Stimulated activated CD4-positive, alpha-beta T cell treated with anti-CD3 and anti-CD28 coated beads, Interleukin-2, amount 100 ng/mL, for 48 hours (primary cell): ENCODE measurements at regions not wholly inside any gene's neighbourhood (a gene's known extent, or its start where the extent isn't known, plus 50 kb on each side); places are given as distances from the start of the nearest gene placed in this dataset.
"Not testable (repeated sequence)": the region's sequence is repeated elsewhere in the genome, so short reads cannot be mapped to it uniquely, and the experiment has no call there.

Experiments
- DNase-seq, 2 donors: peaks; one replicate each; pipeline ENCODE4 v3.0.0-alpha.2; 2020

DNA sequence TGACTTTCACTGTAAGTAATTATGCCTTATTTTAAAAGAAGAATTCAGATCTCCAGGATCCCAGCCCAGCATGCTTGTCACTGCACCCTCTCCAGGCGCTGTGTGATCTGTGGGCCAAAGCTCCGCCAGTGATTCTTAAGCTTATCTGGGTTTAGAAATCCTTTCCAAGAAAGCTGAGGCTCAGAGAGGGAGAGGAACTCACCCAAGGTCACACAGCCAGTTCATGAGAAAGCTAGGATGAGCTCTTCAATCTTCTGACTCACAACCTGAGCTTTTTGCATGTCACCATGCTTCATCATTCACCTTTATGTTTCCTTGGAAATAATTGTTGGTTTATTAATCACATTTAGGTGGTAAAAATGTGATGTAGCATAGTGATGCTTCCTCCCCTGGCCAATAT, 136.6 kb upstream of the HAND1 start:
- no peak for DNase-seq

DNA sequence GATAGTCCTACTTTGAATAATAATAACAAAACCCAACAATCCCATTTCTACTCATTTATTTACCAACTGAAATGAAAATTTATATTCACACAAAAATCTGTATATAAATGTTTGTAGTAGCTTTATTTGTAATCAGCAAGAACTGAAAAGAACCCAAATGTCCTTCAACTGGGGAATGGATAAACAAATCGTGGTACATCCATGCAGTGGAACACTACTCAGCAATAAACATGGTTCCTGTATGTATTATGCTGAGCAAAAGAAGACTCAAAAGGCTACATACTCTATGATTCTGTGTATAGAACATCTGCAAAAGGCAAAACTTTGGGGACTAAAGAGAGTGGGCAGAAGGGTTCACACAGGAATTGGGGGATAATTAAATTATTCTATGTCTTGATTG, 136.1 kb upstream of the HAND1 start:
- DNase-seq, result no peak

DNA sequence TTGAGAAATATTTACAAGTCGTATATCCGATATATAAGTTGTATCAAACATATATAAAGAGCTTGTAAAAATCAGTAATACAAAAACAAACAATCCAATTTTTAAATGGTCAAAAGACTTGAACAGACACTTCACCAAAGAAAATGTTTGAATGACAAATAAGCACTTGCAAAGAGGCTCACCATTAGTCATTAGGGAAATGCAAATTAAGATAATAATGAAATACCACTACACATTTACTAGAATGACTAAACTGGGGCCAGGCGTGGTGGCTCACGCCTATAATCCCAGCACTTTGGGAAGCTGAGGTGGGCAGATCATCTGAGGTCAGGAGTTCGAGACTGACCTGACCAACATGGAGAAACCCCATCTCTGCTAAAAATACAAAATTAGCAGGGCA, 134.6 kb upstream of the HAND1 start:
- DNase-seq, result no peak

DNA sequence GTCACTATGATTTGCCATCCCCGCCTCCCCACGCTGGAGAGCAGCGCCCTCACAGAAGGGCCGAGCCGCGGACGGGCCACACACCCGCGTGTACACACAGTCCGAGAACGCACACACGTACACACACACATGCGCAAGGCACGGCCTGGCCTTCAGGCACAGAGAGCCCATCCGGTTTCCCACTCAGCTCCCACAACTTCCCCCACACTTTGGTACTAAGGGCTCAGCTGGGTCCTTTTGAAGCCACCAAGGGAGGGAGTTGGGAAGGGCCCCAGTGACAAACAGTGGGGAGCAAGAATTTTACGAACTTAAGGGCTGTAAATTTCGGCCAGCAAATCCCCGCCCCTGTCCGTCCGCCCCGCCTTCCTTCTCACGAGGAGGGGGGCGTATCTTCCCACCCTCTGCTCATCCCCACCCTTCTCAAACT, 133.3 kb upstream of the HAND1 start:
- DNase-seq, result no peak

DNA sequence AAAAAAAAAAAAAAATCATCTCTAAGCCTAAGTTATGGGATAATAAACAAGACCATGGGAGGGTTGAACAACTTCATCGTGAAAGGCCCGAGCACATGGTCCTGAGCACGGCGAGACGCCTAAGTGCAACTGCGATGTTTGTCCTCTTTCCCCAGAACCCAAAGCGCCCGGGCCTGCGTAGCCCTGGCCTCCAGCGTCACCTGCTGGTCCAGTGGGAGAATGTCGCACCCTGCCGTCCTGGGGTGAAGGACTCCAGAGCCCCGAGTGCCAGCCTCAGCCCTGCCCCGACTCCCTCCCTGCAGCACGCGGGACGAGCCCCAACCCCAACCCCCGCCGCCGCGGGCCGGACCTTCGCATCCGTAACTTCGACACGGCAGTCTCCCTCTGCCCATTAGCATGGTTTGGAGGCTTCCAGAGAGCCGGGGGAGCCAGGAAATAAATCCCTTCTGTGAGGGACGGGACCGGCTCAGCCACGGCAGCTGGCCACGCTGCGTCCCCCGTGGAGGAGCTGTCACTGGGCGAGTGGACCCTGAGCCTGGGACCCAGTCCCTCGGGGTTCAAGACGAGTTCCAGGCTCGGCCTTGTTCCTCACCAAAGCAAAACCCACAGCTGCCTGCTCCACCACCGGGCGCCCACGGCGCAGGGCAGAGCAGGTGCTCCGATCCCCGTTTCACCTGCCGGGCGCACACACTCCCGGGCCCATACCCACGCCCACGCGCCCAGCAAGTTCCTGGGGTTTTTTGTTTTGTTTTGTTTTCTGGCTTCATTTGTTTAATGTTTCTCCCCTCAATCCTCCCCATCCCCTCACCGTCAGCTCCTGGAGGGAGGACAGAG, 132.5 kb upstream of the HAND1 start:
- DNase-seq, result peak; percentile 75 to 77

DNA sequence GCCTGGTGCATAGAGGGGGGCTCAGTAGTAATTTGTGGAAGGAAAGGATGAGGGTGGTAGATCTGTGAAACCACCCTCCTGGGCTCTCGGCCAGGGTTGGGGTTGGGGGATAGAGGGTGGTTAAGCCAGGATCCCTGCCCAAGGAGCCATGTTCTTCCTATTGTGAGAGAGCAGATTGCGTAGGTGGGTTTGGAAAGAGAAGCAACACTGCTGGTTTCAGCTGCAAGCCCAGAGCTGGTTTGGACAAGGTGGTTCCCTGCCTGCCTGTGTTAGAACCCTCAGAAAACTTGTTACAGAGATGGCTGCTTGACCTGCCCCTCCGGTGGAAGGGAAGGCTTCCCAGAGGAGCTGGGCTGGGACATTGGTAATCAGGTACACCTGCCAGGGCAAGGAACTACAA, 131.2 kb upstream of the HAND1 start:
- no peak for DNase-seq

DNA sequence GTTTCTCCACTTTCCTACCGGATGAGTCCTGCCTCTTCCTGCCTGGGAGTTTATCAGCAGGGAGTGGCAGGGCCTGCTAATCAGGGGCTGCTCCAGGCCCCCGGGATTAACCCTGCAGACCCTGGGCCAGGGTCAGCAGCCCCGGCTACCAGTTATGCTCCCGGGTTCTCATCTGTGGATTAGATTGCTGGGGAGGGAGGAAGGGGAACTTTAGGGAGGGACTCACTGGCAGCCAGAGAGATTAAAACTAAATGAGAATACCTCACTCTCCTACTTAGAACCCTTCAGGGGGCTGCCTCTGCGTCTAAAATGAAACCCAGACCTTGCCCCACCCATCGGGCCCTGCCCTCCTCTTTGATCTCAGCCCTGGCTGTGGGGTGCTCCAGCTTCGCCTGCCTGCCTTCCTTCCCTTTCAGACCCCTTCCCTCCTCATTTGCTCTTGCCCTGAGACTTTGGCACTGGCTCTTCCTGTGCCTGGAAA, 130.5 kb upstream of the HAND1 start:
- no peak for DNase-seq

DNA sequence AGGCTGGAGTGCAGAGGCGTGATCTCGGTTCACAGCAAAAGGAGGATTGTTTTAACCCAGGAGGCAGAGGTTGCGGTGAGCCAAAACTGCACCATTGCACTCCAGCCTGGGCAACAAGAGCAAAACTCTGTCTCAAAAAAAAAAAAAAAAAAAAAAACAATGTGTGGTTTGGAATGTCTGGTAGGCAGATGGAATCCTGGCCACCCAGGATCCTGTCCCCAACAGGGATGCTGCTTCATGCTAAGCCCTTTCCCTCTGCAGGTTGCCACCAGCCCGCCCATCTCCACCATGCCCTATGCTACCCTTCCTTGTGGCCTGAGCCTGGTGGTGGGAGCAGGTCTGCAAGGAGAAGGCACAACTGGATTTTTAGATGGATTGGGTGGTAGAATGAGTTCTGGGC, 129.7 kb upstream of the HAND1 start:
- DNase-seq, result no peak

DNA sequence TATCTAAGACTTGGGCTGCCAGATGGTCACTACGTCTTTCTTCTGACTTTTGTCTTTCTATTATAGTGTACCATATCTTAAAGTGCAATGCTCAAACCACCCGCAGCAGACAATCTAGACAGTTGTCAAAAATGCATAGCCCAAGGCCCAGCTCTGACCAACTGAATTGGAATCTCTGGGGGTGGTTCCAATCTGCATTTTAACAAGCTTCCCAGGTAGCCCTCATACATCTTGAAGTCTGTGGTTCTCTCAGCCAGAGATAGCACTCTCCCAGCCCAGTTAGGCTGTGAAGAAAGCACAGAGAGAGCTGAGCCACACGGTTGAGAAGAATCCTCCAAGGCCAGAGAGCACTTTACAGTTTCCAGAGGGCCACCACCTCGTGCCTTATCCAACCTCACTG, 128.2 kb upstream of the HAND1 start:
- no peak for DNase-seq

DNA sequence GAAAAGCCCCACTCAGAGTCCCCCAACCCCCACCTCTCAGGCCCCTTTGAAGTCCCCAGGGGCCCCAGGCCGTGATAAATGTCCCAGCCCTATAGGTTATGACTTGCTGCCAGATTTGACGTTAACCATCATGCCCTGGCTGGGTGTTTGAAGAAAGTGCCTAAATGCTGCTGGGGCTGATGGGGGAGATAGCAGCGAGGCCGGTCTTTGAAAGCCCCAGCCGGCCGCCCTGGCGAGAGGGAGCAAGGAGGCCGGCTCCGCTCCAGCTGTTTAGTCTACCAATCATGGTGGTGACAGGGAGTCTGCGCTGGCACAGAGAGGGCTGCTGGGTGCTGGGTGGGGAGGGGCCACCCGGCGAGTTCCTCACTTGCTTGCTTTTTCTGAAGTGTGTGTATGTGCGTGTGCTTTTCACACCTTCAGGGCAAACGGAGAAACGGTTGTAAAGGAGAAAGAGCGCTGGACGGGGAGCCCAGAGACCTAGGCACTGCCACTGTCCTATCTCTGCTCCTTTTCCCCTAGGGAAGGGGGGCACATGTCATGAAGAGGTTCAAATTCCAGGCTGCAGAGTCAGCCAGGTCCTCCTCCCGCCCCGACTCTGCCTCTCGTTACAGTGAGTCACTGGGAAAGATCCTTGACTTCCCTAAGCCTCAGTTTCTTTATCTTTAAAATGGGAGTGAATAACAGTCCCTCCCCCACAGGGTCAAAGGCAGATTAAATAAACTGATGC, 126.1 kb upstream of the HAND1 start:
- DNase-seq, result no peak

DNA sequence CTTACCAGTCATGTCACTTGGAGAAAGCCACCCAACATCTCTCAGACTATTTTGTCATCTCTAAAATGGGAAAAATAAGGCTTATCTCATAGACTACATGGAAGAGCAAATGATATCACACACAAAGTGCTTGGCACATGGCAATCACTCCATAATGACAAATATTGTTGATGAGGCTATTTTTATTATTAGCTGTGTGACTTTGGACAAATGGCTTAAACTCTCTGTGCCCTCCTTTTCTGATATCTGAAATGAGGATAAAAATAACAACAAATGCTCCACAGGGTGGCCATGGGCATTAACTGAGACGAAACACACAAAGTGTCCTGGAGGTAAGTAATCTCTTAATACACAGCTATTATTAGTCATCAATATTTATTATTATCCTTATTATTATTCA, 125.5 kb upstream of the HAND1 start:
- DNase-seq, result no peak

DNA sequence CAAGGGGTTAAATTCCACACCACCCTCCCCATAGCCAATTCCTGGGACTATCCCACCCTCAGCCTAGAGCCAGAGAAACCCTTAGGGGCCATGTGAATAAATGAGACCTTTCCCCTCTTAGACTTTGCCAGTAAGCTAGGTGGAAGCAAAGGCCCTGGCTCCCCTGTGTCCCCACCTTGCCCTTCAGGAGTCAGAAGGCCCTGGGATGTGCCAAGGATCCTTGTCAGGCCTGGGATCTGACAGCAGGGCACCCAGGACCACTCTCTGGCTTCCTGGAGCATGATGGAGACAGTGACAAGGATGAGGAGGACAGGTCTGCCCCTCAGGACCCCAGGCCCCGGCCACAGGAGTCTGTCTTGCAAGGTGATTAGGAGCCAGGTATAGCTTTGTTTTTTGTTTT, 125.0 kb upstream of the HAND1 start:
- DNase-seq, result no peak

DNA sequence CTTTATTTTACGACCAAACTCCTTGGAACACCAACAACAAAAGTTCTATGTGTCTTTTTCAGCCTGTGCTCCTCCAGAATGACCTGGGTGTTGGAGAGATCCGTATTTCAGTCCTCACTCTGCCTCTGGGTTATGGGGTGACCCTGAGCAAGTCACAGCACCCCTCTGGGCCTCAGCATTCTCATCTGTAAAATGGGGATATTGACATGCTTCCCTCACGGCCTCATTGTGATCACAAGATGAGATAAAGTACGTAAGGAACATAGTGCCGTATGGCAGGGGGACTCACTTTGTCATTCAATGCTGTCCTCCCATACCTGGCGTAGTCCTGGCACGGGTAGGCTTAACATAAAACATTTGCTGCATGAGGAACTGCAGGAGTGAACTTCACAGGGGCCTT, 123.0 kb upstream of the HAND1 start:
- DNase-seq, result no peak

DNA sequence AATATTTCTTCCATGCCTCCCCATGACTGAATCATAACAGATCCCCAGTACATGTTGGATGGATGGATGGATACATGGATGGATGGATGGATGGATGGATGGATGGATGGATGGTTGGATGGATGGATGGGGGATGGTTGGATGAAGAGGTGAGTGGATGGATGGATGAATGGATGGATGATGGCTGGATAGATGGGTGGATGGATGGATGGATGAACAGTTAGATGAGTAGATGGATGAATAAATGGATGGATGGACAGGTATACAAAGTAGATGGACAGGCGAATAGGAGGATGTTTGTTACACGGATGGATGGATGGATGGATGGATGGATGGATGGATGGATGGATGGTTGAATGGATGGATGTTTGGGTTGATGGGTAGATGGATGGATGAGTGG, 120.0 kb upstream of the HAND1 start:
- DNase-seq, result no peak

DNA sequence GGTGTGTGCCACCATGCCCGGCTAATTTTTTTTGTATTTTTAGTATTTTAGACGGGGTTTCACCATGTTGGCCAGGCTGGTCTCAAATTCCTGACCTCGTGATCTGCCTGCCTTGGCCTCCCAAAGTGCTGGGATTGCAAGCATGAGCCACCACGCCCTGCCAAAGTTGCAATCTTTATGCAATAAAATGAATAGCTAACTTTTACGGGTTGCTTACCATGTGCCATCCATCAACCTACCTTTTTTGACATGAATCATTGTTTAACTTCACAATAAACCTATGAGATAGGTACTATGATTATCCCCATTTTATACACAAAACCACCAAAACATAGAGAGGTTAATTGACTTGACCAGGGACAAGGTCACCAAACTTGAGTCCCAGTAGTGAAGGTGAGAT, 118.8 kb upstream of the HAND1 start:
- DNase-seq, result not testable (repeated sequence)

DNA sequence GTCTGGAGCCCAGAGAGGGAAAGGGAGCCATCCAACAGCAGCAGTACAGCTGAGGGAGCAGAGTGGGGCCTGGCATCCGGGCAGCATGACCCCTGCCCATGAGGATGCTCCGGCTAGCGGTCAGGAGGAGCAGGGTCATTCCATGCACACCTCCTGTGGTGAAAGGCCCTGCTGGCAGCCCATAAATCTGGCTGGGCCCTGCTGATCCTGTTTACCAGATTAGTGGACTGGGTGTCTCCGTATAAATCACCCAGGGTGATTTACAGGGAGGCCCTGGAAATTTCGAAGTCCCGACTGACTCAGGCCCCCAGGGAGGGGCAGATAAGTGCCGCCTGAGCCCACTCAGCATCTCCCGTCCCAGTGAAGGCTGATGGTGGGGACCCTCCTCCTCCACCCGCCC, 117.6 kb upstream of the HAND1 start:
- no peak for DNase-seq

DNA sequence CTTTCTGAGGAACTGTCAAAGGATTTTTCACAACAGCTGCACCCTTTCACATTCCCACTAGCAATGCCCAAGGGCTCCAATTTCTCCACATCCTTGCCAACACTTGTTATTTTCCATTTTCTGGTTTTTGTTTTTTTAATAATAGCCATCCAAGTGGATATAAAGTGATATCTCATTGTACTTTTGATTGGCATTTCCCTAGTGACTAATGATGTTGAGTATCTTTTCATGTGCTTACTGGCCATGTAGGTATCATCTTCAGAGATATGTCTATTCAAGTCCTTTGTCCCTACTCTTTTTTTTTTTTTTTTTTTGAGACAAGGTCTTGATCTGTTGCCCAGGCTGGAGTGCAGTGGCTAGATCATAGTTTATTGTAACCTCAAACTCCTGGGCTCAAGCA, 115.8 kb upstream of the HAND1 start:
- DNase-seq, result no peak

DNA sequence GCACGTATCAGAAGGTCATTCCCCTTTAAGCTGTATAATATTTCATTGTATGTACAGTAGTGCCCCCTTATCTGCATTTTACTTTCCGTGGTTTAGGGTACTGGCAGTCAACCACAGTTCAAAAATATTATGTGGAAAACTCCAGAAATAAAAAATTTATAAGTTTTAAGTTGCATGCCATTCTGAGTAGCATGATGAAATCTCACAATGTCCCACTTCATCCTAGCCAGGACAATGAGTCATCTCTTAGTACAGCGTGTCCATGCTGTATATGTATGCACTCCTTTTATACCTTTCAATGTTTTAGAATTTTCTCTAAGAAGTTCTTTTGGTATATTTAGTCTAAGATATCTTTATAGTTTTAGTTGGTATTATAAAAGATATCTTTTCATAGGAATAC, 115.0 kb upstream of the HAND1 start:
- DNase-seq, result no peak

DNA sequence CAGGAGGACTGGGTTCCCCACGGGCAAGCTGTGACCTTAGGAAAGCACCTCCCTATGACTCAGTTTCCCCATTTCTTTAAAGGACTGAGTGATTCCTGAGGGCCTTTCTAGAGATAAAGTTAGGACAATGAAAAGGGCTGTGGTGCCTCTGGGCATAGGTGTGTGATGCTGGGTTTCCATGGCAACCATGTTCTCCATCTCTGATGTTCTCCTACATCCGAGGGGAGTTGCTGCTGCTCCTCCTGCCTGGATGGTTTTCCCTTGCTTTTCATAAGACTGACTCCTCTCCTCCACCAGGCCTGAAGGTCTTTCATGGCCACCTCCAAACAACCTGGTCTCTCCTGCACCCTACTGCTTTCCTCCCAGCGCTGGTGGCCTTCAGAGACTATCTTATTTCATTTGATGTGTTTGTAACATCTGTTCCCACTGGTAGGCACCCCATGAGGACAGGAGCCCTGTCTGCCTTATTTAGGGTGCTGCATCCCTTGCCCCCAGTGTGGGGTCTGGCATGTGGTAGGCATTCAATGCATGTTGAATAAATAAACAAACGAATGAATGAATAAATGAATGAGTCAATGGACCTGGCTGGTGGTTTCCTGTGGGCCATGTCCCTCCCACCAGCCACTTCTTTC, 112.2 kb upstream of the HAND1 start:
- no peak for DNase-seq

DNA sequence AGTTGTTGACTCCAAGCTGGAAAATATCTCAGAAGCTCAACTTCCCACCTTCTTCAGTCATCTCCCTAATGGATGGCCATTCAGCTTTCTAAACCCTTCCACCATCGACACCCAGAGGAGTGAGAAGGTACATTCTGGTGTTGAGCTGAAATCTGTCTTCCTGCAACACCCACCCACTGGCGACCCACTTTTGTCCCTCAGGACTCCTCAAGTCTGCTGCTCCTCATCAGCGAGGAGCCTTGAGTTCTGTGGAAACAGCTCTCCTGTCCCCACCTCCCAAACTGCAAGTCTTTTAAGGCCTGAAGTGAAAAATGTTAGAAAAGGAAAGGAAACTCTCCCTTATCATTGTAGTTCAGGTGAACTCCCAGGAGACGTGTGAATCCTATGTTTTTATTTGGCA, 111.5 kb upstream of the HAND1 start:
- DNase-seq, result no peak

DNA sequence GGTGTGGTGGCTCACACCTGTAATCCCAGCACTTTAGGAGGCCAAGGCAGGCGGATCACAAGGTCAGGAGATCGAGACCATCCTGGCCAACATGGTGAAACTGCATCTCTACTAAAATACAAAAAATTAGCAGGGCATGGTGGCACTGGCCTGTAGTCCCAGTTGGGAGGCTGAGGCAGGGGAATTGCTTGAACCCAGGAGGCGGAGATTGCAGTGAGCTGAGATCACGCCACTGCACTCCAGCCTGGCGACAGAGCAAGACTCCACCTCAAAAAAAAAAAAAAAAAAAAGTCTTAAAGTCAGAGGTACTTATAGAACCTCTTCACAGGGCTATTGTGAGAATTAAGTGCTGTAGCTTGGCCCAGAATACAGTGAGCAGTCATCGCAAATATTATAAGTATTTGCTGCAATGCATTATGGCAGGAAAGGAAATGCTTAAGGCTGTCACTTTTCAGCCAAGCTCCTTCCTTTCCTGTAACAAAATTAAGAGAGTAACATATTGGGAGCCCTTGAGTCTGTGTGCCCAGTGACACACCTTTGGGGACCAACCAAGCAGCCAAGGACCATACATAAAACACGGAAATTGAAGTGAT, 110.9 kb upstream of the HAND1 start:
- DNase-seq, result not testable (repeated sequence)

DNA sequence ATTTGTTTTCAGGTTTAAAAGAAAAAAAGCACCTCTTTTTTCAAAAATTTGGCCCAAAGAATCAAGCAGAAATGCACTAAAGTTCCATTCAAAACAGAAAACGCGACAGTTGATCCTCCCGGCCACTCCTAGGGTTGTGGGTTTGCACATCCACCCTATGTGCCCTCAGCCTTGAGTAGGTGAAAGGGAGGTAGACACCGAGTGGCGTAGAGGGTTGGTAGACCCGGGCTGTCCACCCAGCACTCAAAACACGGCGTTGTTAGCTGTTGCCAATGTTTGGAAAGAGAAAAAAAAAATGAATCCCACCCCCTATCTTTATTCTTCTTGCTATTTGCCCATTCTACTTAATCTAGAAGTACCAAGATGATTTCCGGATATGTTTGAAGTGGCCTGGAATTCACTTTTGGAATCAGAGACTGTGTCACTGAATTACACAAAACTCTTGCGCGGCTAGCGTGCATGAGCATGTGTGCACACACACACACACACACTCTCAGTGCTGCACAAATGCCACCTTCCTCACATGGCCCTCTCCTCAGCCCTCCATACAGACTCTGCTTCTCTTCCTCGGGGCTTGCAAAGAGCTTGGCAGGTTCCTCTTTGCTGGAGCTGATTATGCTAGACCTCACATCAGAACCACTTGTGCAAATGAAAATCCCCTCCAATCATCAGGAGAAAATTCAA, 110.2 kb upstream of the HAND1 start:
- DNase-seq, result no peak
